ENCODE measurements at regions not wholly inside any gene's neighbourhood (a gene's known extent, or its start where the extent isn't known, plus 50 kb on each side); places are given as distances from the start of the nearest gene placed in this dataset.

GRCh38 chr2:133812826-133813617 lies 244.8 kb upstream of the NCKAP5 start:
- DNase-seq (ENCODE audit: low read depth), result no peak

- no peak for DNase-seq (ENCODE audit: low read depth)
Observed at GRCh38 chr2:133814890-133815289, 246.6 kb upstream of the NCKAP5 start.

- DNase-seq (ENCODE audit: low read depth), result no peak
Observed at GRCh38 chr2:133816037-133816436, 247.8 kb upstream of the NCKAP5 start.

GRCh38 chr2:133817680-133818566 lies 249.7 kb upstream of the NCKAP5 start:
- peak; percentile 98 for DNase-seq (ENCODE audit: low read depth)

GRCh38 chr2:133818661-133819060 lies 250.4 kb upstream of the NCKAP5 start:
- DNase-seq (ENCODE audit: low read depth), result no peak

- DNase-seq (ENCODE audit: low read depth), result no peak
Observed at GRCh38 chr2:133819906-133820305, 251.6 kb upstream of the NCKAP5 start.

GRCh38 chr2:133821107-133821760 lies 253.0 kb upstream of the NCKAP5 start:
- DNase-seq (ENCODE audit: low read depth), result peak; percentile 74

GRCh38 chr2:133822517-133823225 lies 254.4 kb upstream of the NCKAP5 start:
- DNase-seq (ENCODE audit: low read depth), result no peak

- no peak for DNase-seq (ENCODE audit: low read depth)
Observed at GRCh38 chr2:133823226-133823550, 254.9 kb upstream of the NCKAP5 start.

- DNase-seq (ENCODE audit: low read depth), result no peak
Observed at GRCh38 chr2:133824869-133825268, 256.6 kb upstream of the NCKAP5 start.

GRCh38 chr2:133825778-133826177 lies 257.5 kb upstream of the NCKAP5 start:
- no peak for DNase-seq (ENCODE audit: low read depth)

GRCh38 chr2:133828913-133829312 lies 260.6 kb upstream of the NCKAP5 start:
- no peak for DNase-seq (ENCODE audit: low read depth)

- DNase-seq (ENCODE audit: low read depth), result no peak
Observed at GRCh38 chr2:133829450-133830020, 261.3 kb upstream of the NCKAP5 start.

GRCh38 chr2:133833746-133834145 lies 265.5 kb upstream of the NCKAP5 start:
- no peak for DNase-seq (ENCODE audit: low read depth)

- no peak for DNase-seq (ENCODE audit: low read depth)
Observed at GRCh38 chr2:133835821-133836619, 267.8 kb upstream of the NCKAP5 start.

GRCh38 chr2:133836691-133837345 lies 268.6 kb upstream of the NCKAP5 start:
- no peak for DNase-seq (ENCODE audit: low read depth)

GRCh38 chr2:133837441-133838094 lies 269.3 kb upstream of the NCKAP5 start:
- no peak for DNase-seq (ENCODE audit: low read depth)

- DNase-seq (ENCODE audit: low read depth), result no peak
Observed at GRCh38 chr2:133838642-133839365, 270.5 kb upstream of the NCKAP5 start.

GRCh38 chr2:133839677-133840076 lies 271.4 kb upstream of the NCKAP5 start:
- no peak for DNase-seq (ENCODE audit: low read depth)

Measured in non-pigmented ciliary epithelial cell (primary cell).